HG02798 (cell line): ENCODE measurements at regions not wholly inside any gene's neighbourhood (a gene's known extent, or its start where the extent isn't known, plus 50 kb on each side); places are given as distances from the start of the nearest gene placed in this dataset.

Experiments used
- ATAC-seq: cut with Tn5 transposase; IDR thresholded peaks from one replicate; pipeline ENCODE4 v1.9.1; 2021; ENCODE audit warnings: mild to moderate bottlenecking; ENCODE audit not compliant: unreplicated experiment, poor library complexity

DNA sequence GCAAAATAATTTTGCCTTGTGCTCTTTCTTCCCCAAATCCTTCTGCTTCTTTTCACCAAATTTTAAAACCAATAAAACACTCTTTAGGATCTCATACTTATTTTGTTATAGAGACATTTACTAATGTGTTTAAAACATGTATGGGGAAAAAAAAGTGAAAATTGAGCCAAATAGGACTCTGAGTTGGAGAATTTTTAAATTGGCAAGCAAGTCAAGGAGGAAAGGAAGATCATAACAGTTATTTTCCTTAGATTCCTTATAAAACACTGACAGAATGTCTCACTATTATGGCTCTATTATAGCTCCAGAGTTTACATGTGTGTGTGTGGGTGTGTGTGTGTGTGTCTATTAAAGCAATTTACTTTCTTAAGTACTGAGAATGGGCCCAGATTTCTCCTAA is 220.5 kb downstream of the SLC6A15 start:
- no peak for ATAC-seq

DNA sequence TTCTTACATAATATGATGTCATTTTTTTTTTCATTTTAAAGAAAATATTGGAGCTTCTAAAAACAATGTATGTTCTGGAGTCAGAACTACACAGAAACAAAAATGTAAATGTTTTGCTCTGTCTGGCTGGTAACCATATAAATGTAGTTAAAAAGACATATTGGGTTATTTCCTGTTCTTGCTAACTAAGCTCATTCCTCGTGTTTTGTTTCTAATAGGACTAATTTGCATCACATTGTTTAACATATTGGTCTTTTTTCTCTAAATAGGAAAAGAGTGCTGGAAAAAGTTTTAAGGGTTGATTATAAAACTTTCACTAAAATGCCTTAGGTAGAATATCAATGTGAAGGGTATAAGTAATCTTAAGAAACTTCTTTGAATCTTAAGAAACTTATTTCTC is 221.3 kb downstream of the SLC6A15 start:
- ATAC-seq = no peak

DNA sequence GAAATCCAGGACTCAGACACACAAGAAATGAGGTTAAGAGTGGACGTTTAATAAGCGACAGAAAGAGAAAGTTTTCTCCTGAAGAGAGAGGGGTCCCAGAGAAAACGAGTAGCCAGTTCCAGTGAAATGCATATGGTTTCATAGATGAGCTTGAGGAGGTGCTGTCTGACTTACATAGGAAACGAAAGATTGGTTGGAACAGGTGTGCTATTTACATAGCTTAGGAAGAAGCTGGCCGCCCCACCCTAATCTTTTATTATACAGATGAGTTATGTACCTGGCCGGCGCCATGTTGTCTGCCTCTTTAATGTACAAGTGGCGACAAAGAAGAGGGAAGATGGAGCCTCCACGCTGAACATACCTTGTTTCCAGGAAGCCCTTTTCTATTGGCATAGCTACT is 223.0 kb downstream of the SLC6A15 start:
- ATAC-seq = no peak

DNA sequence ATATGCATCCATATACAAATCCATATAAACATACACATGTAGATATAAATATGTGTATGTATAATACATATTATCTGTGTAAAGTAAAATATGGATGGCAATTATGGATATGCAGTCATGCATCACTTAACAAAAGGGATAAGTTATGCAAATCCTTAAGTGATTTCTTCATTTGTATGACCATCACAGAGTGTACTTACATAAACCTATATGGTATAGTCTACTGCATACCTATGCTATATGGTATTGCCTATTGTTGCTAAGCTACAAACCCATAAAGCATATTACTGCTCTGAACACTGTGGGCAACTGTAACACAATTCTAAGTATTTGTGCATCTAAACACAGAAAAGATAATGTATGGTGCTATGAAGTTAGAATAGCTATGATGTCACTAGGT is 227.2 kb downstream of the SLC6A15 start:
- ATAC-seq = no peak

DNA sequence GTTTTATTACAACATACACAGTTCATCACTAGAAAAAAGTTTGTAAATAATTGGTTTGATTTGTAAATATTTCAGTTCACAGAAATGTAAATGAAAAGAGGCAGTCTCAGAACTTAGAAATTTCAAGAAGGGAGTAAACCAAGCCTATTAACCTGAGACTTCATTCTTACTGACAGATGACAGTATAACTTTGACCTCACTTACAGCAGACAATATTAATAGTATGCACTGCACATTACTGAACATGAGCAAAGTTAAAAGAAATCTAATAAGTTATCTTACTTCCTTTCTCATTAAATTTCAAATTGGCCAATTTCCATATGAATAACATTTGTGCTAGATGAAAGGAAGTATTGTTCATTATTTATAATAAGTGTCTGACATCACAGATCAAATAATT is 235.8 kb downstream of the SLC6A15 start:
- no peak for ATAC-seq

DNA sequence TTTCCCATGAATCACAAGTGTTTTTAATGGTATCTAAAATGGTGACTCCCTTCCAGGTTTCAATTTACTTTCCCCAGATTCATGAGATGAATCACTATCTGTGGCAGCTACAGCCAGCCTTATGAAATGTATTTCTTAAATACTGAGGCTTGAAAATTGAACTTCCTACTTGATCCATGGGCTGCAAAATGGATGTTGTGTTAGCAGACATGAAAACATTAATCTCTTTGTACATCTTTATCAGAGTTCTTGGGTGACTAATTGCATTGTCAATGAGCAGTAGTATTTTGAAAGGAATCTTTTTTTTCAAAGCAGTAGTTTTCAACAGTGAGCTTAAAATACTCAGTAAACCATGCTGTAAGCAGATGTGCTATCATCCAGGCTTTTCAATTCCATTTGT is 250.8 kb downstream of the SLC6A15 start:
- ATAC-seq = no peak

DNA sequence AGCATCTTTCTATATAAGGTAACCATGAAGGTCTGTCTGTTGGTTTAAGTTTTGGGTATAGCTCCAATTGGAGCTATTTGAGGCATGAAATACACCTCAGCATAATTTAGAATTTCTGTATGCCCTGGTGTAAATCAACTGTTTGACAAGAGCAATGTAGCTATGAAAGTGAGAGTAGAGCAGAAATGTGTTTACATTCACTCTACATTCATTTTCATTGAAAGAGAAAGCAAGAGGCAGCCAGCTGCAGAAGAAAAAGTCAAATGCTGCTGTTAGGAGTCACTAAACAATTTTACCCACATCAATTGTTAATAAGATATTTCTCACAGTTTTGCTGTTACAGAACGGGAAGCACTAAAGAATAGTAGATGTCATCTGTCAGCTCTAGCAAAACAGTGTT is 252.5 kb downstream of the SLC6A15 start:
- no peak for ATAC-seq

DNA sequence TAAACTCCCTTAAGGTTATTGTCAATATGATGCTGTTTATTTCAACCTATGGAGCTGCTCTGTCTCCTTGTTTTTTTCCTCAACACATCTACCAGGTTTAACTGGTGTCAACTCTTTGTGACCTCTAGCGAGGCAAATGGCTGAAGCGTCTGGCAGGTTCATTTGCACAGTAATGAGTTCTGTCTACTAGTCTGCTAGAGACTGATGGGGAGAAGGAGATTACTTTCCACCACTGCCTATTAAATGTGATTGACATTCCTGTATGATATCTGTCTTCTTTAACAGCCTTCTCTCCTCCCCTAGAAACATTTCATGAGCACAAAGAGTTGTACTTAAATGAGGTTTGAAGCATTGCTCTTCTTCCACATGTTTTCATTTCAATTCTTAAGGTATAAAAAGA is 253.7 kb downstream of the SLC6A15 start:
- no peak for ATAC-seq

DNA sequence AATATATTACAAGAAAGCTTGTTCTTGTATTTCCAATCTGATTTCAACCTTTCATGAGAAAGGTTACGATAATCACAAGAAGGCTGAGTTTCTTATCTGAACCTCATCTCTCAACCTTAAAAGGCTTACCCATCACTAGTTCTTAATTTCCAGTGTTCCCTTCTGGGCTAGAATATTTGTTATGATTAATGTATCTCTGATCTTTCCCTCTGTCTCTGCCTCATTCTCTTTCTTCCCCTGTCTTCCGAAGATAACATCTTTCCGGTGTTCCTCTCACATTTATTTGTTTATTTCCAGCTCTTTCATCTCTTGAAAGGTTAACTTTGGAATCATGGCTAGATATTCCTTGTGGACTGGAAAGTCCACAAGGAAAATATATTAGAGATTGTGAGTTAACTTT is 255.9 kb downstream of the SLC6A15 start:
- ATAC-seq = no peak

DNA sequence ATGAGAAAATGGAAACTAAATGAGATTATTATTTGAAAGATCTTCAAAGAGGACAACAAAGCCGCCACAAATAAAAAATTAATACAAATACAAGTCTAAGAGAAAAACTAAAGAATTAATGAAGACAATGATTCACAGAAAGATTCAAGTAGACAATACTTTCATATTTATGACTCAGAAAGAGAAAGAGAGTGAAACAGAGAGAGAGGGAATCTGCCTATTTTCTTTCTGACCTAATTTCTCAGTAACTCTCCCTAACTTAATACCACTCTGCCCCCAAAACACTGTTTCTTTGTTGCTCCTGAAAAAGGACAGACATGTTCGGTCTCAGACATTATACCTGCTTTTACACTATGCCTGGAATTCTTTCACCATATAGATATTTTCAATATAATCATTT is 259.1 kb downstream of the SLC6A15 start:
- no peak for ATAC-seq

DNA sequence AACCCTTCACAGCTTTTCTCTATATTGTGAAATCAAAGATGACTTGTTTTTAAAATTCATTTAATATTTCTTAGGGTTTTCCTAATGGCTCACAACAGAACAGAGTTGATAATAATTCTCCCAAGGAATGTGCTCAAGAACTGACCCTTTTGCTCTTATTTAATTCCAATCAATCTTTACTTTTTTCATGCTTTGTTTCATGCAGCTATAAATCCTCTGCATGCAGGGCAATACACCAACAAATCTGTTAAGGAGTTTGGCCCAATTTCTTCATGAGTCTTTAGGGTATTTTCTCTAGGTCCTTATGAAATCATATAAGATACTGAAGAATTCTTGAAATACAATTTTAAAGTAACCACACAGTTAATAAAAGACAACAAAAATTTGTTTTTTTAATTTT is 264.2 kb downstream of the SLC6A15 start:
- ATAC-seq = no peak

DNA sequence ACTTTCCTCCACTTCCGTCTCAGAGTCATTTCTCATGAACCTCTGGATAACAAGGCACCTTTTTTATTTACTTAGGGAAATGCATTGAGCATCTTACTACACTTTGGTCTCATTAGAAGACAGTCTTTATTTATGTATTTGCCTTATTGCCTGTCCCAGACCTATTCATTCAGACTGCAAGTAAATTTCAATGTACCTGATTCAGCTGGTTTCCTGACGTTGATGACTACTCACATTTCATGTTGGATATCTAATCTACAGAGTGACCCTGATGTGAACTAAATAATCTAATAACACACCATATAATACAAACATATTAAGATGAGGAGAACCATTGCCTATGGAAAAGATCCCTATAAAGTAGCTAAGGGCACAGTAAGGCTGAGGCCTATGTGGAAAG is 267.7 kb downstream of the SLC6A15 start:
- ATAC-seq = no peak

DNA sequence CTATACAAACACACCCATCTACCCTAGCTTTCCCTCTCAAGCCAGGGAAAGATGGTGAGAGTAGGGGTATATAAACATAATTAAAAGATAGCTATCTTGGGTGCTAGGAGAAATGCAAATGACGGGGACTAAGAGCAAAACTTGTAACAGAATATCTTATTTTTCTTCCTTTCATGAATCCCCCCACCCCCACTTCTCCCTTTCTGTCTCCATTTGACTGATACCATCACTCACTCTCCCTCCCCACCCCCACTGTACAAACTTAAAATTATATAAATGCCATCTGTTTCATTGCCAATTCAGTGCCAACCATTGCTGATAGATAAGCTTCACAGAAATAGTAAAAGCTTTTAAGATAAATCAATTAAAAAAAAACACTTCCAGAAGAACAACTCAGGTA is 268.6 kb downstream of the SLC6A15 start:
- no peak for ATAC-seq

DNA sequence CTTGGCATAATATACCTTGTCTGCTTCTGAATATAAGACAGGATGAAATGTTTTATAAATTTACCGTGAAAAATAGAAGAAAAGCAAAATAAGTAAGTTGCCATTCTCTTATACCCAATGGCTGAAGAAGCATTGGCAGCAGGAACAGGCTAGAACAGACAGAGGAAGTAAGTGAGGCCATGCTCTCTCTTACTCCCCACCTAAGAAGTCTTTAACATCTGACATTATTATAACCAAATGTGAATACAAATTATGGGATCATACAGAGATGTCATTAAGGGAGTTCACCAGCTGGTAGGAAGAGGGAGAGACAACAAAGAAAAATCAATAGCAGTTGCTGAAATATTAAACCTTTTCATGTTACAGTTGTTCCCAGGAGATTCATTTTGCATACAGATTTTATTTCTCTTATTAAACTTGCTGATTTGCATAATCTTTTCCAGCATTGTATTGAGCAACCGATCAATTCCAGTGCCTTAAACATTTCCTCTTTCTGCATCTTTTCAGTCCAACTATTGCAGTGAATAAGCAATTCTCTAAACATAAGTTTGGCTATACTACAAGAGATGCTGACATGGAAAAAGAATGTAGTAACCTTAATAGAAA is 270.6 kb downstream of the SLC6A15 start:
- ATAC-seq = no peak

DNA sequence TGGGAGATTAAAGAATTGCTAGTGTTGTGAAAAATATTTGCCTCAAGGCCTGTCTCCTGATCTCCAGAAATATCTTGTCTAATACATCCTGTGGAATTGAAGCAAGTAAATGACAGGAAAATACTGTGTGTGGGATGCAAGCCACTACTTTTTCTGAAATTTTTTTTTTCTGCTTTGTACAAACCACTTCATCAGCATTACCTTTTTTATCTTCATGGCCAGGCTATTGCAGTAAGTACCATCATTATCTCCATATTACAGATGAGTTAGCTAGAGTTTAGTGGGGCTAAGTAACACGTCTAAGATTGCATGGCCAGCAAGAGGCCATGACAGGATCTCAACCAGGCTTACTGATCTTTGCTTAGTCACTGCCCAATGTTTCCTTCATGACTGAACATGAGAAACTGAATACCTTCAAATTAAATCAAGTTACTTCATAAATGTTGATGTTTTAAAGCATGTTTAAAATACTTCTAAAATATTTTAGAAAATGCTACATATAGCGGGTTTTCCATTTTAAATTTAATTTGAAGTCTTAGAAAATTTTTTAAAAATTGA is 273.7 kb downstream of the SLC6A15 start:
- no peak for ATAC-seq

DNA sequence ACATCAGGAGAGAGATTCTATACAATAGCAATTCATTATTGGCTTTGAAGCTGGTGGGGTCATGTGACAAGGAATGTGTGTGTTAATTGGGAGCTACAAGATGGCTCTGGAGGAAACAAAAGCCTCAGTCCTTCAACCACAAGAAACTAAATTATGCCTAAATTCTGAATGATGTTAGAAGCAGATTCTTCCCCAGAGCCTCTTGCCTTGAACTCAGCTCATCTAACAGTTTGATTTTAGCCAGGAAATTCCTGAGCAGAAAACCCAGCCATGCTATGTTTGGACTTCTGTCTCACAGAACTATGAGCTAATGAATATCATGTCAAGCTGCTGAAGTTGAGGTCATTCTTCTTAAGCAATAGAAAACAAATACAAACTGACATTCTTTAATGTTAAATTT is 274.7 kb downstream of the SLC6A15 start:
- no peak for ATAC-seq

DNA sequence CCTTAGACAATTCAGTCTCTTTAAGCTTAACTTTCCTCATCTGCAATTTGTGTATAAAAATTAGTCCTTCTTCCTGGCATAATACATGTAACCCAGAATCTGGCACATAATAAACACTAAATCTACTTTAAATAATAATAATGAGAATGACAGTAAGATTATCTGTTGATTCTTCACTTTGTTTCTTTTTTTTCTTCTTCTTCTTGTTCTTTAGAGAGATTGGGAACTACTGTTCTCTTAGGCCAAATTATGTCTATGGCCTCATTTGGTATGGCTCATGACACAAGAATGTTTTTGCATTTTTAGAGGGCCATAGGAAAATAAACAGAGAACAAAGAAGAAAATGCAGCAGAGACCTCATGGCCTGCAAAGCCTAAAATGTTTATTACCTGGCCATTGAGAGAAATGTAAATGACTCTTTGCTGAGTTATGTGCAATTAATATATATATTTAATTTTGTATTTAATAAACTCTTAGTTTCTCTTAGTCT is 275.8 kb downstream of the SLC6A15 start:
- ATAC-seq = no peak

DNA sequence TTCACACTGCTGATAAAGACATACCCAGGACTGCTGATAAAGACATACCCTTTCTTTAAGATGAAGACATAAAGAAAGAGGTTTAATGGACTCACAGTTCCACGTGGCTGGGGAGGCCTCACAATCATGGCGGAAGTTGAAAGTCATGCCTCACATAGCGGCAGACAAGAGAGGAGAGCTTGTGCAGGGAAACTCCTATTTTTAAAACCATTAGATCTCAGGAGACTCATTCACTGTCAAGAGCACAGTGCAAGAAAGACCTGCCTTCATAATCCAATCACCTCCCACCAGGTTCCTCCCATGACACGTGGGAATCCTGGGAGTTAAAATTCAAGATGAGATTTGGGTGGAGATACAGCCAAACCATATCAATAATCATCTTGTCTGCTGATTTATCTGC is 278.1 kb downstream of the SLC6A15 start:
- no peak for ATAC-seq

DNA sequence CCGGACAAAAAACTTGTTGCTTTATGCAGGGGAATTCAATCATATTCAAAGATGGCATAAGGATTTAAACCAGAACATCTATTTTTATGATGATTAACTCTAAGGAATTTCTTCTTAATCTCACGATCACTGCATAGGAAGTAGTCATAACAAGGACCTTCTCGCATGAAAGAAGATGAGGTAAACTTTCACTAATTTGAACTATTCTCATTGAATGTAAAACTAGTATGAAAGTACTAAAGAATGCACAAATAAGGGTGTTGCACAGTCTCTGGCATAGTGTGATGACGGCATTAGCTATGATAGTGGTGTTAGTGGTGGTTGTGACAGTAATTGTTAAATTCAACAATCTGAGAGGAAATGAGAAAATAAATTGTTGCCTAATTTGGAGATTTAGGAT is 280.0 kb downstream of the SLC6A15 start:
- no peak for ATAC-seq

DNA sequence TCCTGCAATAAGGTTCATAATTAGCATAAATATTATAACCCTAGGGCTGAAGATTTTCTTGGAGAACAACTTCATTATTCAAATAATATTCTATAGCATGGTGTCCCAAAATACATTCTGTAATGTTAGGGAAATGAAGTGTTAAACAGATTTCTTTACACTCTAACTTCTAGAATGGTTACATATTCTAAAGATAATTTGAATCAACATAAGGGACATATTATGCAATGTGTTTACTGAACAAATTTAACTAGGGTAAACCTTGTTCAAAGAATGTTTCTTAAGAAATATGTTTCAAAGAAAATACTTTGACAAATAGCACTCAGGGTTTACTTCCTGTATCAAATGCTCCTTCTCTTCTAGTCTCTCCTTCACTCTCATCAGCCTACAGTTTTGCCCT is 281.6 kb downstream of the SLC6A15 start:
- no peak for ATAC-seq

DNA sequence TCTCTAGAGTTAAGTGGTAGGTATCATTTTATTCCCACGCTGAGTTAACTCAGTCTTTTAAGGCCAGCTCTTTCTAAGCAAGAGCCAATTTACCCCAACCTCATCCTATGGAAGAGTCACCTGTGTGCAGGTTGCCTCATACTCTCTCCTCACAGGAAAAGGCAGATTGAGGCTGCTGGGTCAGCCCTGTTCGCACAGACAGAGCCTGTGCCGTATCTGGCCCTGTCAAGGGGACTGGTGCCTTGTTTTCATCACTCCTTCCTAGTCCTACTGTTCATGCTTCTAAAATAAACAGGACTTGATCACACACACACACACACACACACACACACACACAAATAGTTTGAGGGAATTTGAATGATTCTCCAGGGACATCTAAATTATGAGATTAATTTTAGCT is 285.0 kb downstream of the SLC6A15 start:
- no peak for ATAC-seq

DNA sequence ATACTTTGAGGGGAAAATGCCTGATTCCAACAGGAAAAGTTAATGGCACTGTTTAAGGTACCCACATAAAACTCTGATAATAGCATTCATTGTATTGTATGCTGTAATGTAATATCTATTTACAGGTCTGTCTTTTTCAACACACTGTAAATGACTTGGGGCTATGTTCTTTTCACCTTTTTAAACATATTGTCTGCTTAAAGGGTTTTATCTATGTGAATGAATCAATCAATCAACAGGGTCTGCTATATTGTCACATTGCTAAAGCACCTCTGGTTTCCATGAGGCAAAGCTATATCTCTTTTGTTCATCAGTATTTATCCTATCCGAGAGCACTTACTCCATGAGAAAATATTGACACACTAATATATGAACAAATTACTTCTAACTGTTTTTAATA is 288.0 kb downstream of the SLC6A15 start:
- ATAC-seq = no peak
